AG09319 (cell line): ENCODE measurements at regions not wholly inside any gene's neighbourhood (a gene's known extent, or its start where the extent isn't known, plus 50 kb on each side); places are given as distances from the start of the nearest gene placed in this dataset.
A peak's percentile ranks its signal among the peaks of the same experiment; 100 is the strongest.

ENCODE experiments used
- DNase-seq: peaks from one replicate; pipeline ENCODE4 v3.0.0-alpha.2; 2010; ENCODE audit warnings: low read depth; ENCODE audit errors: extremely low read depth
- TF ChIP-seq, protein P1 (sequence below): IDR thresholded peaks from 2 replicates; pipeline ENCODE4 v1.5.1; 2011; ENCODE audit warnings: low read depth, mild to moderate bottlenecking, inconsistent platforms, low read length, moderate library complexity

DNA sequence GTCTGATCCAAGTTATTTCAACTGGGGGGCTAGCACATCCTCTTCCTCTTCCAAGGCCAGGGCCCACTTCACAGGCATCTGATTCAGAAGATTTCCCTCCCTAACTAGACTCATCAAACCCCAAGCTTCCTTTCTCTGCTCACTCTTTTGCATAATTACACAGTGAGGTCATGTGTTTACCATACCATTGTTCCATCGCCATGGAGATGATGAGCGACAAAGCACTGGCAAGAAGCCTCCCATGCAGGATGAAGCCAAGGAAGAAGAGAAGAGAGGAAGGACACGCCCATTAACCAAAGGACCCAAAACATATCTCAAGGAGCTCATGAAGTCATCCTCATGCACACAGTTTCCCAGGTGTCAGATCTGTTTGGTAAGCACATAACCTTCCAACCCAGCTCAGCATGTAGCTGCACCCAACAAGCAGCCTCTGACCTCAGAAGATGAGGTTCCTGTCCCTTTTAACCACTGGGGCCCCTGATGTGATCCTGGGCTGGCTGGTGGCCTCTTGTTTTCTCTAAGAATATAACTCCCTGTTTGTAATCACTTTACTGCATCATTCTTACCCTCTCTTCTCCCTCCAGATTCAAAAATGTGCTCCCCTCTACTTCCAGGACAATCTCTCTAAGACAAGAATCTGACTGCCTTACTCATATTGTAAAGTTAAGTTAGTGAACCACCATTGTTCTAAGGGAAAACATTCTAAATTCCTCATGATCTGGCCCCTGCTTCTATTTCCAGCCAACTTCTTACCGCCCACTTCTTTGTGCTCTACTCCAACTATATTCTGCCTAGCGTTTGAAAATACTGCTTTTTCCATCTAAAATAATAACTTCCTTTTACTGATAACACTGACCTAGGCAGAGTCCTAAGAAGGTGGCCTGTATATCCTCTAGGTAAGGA lies 190.1 kb downstream of the TTC32 start:
- TF ChIP-seq, protein P1, sequence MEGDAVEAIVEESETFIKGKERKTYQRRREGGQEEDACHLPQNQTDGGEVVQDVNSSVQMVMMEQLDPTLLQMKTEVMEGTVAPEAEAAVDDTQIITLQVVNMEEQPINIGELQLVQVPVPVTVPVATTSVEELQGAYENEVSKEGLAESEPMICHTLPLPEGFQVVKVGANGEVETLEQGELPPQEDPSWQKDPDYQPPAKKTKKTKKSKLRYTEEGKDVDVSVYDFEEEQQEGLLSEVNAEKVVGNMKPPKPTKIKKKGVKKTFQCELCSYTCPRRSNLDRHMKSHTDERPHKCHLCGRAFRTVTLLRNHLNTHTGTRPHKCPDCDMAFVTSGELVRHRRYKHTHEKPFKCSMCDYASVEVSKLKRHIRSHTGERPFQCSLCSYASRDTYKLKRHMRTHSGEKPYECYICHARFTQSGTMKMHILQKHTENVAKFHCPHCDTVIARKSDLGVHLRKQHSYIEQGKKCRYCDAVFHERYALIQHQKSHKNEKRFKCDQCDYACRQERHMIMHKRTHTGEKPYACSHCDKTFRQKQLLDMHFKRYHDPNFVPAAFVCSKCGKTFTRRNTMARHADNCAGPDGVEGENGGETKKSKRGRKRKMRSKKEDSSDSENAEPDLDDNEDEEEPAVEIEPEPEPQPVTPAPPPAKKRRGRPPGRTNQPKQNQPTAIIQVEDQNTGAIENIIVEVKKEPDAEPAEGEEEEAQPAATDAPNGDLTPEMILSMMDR, result no peak

GRCh38 chr2:19710230-19710629 lies 191.6 kb downstream of the TTC32 start:
- TF ChIP-seq, protein P1, result no peak

More for the DNA sequence above, 190.1 kb downstream of the TTC32 start:
- peak; percentile 85 for DNase-seq

GRCh38 chr2:19709553-19709952 lies 192.2 kb downstream of the TTC32 start:
- TF ChIP-seq, protein P1, result no peak
- no peak for DNase-seq

More at GRCh38 chr2:19710230-19710629, 191.6 kb downstream of the TTC32 start:
- DNase-seq, result no peak

- TF ChIP-seq, protein P1, result no peak
- DNase-seq, result no peak
These were observed 193.0 kb downstream of the TTC32 start for GRCh38 chr2:19708776-19709175.

DNA sequence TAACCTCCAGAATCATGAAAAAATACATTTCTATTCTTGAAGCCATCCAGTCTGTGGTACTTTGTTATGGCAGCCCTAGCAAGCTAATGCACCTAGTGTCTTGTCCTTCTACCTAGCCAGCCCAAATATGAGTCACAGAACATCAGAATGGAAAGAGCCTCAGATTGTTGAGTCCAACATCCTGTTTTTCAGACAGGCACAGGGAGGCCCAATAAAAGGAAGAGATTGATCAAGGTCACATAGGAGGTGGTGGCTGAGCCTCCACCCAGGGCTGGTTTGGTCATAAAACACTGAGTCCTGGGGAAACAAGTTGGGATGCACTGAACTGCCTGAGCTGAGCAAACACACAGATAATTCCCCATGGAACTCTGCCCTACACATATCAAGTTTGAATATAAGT lies 195.5 kb downstream of the TTC32 start:
- DNase-seq, result no peak
- TF ChIP-seq, protein P1, result no peak

- TF ChIP-seq, protein P1, result no peak
- no peak for DNase-seq
These were observed 199.5 kb downstream of the TTC32 start for GRCh38 chr2:19702267-19702666.

DNA sequence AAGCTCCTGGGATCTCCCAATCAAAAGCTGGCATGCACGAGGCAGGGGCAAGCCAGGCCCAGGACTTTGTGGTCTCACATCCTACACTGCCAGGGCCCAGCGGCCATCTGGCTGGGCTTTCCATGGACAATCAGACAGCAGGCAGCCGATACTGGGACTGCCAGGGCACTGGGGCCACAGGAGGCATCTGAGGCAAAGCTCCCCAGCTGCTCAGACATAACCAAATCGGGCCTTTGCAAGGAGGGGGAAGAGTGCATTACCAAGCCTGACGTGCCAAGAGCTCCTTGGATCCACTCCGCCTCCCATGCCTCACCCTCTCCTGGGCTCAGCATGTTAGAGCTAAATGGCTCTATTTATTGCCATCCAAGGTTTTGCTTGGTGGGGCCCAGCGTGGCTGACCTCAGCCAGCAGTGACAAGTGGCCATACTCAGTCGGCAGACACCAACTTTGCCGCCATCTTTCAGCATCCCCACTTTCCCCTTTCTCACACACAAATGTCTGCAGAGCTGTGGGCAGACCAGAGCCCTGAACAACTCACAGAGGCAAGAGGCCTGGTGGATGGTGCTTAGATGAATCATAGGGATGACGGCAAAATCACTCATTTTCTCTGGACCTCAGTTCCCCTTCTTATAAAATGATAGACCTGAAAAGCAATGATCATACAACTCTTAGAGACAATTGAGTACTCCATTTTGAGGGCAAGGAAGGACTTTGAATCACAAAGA lies 200.8 kb downstream of the TTC32 start:
- DNase-seq, result no peak
- TF ChIP-seq, protein P1, result no peak
